ENCODE measurements at regions not wholly inside any gene's neighbourhood (a gene's known extent, or its start where the extent isn't known, plus 50 kb on each side); places are given as distances from the start of the nearest gene placed in this dataset.

DNA sequence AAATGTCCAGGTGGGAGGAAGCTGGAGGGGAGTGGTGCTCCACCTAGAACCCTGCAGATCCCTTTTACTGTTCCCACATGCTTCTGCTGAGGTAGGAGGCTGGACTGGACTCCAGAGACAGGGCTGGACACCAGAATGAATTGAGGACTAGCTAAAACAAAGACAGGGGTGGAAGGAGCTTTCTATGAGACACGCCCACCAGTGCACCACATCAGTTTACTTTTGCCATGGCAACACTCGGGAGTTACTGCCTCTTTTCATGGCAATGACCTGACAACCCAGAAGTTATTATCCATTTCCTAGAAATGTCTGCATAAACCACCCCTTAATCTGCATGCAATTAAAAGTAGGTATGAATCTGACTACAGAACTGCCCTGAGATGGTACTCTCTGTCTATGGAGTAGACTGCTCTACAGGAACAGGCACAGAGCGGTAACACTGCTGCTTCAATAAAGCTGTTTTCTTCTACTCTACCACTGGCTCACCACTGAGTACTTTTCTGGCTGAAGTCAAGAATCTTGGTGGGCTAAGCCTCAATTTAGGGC, 211.7 kb downstream of the TFAP2C start:
- Histone ChIP-seq H3K36me3 (no peaks in the 10 kb centered on the region), H3K27me3 (peaks cover 0 to 5% of the 10 kb centered on the region in 2 donors), H3K4me1 (no peaks in the 10 kb centered on the region), H3K27ac (no peak overlapping the region), H3K9me3 (no peaks in the 10 kb centered on the region), H3K4me3 (no peak overlapping the region)
- no peak for DNase-seq (ENCODE audit: low spot score in 2 of 2)
- intact Hi-C loops (cut with DNase I; ENCODE audit: low total_unique reads) = no loop called here
- TF ChIP-seq POLR2A (IDR thresholded peaks at IDR 0.05) (no peak), POLR2AphosphoS5 (IDR thresholded peaks at IDR 0.05) (no peak)
- TF ChIP-seq, protein P1, sequence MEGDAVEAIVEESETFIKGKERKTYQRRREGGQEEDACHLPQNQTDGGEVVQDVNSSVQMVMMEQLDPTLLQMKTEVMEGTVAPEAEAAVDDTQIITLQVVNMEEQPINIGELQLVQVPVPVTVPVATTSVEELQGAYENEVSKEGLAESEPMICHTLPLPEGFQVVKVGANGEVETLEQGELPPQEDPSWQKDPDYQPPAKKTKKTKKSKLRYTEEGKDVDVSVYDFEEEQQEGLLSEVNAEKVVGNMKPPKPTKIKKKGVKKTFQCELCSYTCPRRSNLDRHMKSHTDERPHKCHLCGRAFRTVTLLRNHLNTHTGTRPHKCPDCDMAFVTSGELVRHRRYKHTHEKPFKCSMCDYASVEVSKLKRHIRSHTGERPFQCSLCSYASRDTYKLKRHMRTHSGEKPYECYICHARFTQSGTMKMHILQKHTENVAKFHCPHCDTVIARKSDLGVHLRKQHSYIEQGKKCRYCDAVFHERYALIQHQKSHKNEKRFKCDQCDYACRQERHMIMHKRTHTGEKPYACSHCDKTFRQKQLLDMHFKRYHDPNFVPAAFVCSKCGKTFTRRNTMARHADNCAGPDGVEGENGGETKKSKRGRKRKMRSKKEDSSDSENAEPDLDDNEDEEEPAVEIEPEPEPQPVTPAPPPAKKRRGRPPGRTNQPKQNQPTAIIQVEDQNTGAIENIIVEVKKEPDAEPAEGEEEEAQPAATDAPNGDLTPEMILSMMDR (IDR thresholded peaks at IDR 0.05) = no peak

DNA sequence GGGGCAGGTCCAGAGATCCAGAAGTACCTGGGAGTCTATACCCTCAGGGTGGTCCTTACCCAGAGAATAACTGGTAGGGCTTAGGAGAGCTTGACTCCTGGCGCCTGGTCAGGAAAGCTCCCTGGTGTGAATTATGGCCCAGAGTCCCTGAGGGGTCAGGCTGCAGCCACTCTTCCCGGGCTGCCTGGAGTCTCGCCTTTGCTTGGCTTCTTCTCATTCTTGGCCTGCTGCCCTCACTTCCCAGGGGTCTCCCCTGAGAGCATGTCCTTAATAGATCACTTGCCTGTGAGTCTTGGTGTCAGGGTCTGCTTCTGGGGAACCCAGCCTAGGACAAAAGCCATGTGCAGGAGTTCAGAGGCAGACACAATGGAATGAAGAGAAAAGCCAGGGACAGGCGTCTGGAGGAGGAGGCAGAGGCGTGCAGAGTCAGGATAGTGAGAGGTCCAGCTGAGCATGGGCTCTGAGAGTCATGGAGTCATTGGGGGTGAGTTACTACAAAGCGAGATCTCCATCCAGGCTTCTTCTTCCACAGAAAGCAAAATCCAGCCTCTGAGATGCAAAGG, 212.3 kb downstream of the TFAP2C start:
- no peaks in the 10 kb centered on the region for H3K9me3 ChIP-seq
- no peak overlapping the region for H3K4me3 ChIP-seq
- peaks cover 0 to 5% of the 10 kb centered on the region in 2 donors for H3K27me3 ChIP-seq
- intact Hi-C loops (cut with DNase I; ENCODE audit: low total_unique reads) = no loop called here
- TF ChIP-seq, protein P1 (IDR thresholded peaks at IDR 0.05) = no peak
- TF ChIP-seq POLR2AphosphoS5 (IDR thresholded peaks at IDR 0.05) (no peak), POLR2A (IDR thresholded peaks at IDR 0.05) (no peak)
- no peak overlapping the region for H3K27ac ChIP-seq
- no peaks in the 10 kb centered on the region for H3K36me3 ChIP-seq
- DNase-seq (ENCODE audit: low spot score in 2 of 2) = no peak
- no peaks in the 10 kb centered on the region for H3K4me1 ChIP-seq

DNA sequence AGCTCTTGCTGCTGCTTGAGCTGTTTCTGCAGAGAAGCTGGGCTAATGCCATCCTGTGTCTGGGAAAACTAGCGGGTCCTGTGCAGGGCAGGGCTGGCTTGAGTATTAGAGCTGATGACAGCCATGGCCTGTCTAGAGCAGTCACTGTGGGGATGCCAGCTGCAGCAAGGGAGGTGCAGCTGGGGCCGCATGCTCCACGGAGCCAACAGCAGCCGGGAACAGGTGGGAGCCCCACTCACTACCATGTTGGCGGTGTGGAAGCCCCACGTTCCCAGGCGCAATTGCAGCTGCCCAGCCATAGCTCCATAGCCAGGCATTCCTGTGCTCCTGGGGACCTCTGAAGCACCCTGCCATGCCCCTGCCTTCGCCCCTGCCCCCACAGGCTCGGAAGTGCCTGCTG, 212.9 kb downstream of the TFAP2C start:
- intact Hi-C loops (cut with DNase I; ENCODE audit: low total_unique reads) = no loop called here
- Histone ChIP-seq H3K27ac (no peak overlapping the region), H3K27me3 (peaks cover 0 to 5% of the 10 kb centered on the region in 2 donors), H3K9me3 (no peaks in the 10 kb centered on the region), H3K4me1 (no peaks in the 10 kb centered on the region), H3K36me3 (no peaks in the 10 kb centered on the region), H3K4me3 (no peak overlapping the region)
- no peak for DNase-seq (ENCODE audit: low spot score in 2 of 2)
- TF ChIP-seq POLR2A (IDR thresholded peaks at IDR 0.05) (no peak), POLR2AphosphoS5 (IDR thresholded peaks at IDR 0.05) (no peak)
- TF ChIP-seq, protein P1 (IDR thresholded peaks at IDR 0.05) = no peak

DNA sequence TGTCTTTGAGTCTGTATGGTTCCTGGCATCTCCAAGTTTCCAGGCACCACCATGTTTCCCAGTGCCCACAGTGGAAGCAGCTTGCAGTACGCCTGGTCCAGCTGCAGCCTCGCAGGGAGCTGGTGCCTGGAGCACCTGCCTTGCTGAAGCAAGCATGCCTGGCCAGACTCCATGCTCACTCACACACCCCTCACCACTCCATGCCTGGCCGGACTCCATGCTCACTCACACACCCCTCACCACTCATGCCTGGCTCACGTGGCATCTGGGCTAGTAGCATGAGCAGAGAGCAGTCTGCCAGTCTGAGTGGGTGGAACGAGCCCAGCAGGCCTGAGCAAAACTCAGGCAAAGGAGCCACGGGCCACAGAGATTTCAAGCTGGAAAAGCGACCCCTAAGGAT, 214.3 kb downstream of the TFAP2C start:
- intact Hi-C loops (cut with DNase I; ENCODE audit: low total_unique reads) = no loop called here
- TF ChIP-seq POLR2AphosphoS5 (IDR thresholded peaks at IDR 0.05) (no peak), POLR2A (IDR thresholded peaks at IDR 0.05) (no peak)
- TF ChIP-seq, protein P1 (IDR thresholded peaks at IDR 0.05) = no peak
- Histone ChIP-seq H3K9me3 (no peaks in the 10 kb centered on the region), H3K36me3 (no peaks in the 10 kb centered on the region), H3K4me1 (no peaks in the 10 kb centered on the region), H3K4me3 (no peak overlapping the region), H3K27me3 (no peaks in the 10 kb centered on the region), H3K27ac (no peak overlapping the region)
- DNase-seq (ENCODE audit: low spot score in 2 of 2) = no peak

DNA sequence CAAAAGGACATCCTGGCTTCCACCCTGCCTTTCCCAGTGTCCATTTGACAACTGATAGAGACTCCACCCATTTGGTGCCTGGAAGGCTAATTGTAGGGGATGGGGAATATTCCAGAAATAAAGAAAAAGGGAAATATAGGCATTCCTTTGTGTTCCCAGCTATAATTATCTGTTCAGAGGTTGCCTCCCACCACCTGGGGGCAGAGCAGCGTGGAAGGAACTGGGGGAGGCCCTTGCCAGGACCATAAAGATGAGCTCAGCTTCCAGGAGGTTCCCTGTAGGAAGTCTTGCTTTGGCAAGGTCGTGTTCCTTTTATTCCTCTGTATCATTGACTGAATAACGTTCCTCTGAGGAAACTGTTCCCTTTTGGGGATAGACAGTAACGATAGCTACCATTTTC, 214.7 kb downstream of the TFAP2C start:
- Histone ChIP-seq H3K36me3 (no peaks in the 10 kb centered on the region), H3K9me3 (no peaks in the 10 kb centered on the region), H3K27me3 (no peaks in the 10 kb centered on the region), H3K4me3 (no peak overlapping the region), H3K27ac (no peak overlapping the region), H3K4me1 (no peaks in the 10 kb centered on the region)
- DNase-seq (ENCODE audit: low spot score in 2 of 2) = no peak
- TF ChIP-seq POLR2AphosphoS5 (IDR thresholded peaks at IDR 0.05) = no peak
- TF ChIP-seq, protein P1 (IDR thresholded peaks at IDR 0.05) = no peak
- no peak for TF ChIP-seq POLR2A (IDR thresholded peaks at IDR 0.05)
- intact Hi-C loops (cut with DNase I; ENCODE audit: low total_unique reads) = no loop called here
